ENCODE measurements at regions not wholly inside any gene's neighbourhood (a gene's known extent, or its start where the extent isn't known, plus 50 kb on each side); places are given as distances from the start of the nearest gene placed in this dataset.
"Not testable (repeated sequence)": the region's sequence is repeated elsewhere in the genome, so short reads cannot be mapped to it uniquely, and the experiment has no call there.

DNA sequence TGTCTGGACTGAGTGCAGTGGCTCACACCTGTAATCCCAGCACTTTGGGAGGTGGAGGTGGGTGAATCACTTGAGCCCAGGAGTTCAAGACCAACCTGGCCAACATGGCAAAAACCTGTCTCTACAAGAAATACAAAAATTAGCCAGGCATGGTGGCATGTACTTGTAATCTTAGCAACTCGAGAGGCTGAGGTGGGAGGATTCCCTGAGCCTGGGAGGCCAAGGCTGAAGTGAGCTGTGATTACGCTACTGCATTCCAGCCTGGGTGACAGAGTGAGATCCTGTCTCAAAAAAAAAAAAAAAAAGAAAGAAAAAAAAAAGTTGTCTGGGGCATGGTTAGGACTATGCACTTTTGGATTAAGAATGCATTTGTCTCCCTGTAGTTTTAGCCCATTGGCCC is 56.6 kb upstream of the RASSF3 start:
- not testable (repeated sequence) for TF ChIP-seq EZH2 (IDR thresholded peaks at IDR 0.05); RAD21 (IDR thresholded peaks at IDR 0.05; ENCODE audit: low read depth); POLR2A (IDR thresholded peaks at IDR 0.05; ENCODE audit: borderline replicate concordance, extremely low read depth, insufficient read depth, insufficient read length); EZH2phosphoT487 (IDR thresholded peaks at IDR 0.05; ENCODE audit: borderline replicate concordance); SIN3A (IDR thresholded peaks at IDR 0.05; ENCODE audit: low read depth); CBX3 (IDR thresholded peaks at IDR 0.05; ENCODE audit: low read depth)
- TF ChIP-seq, protein P1, sequence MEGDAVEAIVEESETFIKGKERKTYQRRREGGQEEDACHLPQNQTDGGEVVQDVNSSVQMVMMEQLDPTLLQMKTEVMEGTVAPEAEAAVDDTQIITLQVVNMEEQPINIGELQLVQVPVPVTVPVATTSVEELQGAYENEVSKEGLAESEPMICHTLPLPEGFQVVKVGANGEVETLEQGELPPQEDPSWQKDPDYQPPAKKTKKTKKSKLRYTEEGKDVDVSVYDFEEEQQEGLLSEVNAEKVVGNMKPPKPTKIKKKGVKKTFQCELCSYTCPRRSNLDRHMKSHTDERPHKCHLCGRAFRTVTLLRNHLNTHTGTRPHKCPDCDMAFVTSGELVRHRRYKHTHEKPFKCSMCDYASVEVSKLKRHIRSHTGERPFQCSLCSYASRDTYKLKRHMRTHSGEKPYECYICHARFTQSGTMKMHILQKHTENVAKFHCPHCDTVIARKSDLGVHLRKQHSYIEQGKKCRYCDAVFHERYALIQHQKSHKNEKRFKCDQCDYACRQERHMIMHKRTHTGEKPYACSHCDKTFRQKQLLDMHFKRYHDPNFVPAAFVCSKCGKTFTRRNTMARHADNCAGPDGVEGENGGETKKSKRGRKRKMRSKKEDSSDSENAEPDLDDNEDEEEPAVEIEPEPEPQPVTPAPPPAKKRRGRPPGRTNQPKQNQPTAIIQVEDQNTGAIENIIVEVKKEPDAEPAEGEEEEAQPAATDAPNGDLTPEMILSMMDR (IDR thresholded peaks at IDR 0.05 in 2 of 3, conservative IDR thresholded peaks at IDR 0.05 in 1 of 3; ENCODE audit: borderline replicate concordance in 1 of 3, insufficient read depth in 1 of 3, low read depth in 2 of 3, low read length in 2 of 3): not testable (repeated sequence)
- TF ChIP-seq, protein P2, sequence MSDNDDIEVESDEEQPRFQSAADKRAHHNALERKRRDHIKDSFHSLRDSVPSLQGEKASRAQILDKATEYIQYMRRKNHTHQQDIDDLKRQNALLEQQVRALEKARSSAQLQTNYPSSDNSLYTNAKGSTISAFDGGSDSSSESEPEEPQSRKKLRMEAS (IDR thresholded peaks at IDR 0.05): not testable (repeated sequence)
